Spleen (tissue), 11 donors: ENCODE measurements at regions not wholly inside any gene's neighbourhood (a gene's known extent, or its start where the extent isn't known, plus 50 kb on each side); places are given as distances from the start of the nearest gene placed in this dataset.

Source experiments
- DNase-seq: peaks from one replicate; pipeline ENCODE4 v3.0.0-alpha.2; 2020
- H3K27ac ChIP-seq, 8 donors: fragments of 200-600 bp; sonication (generic) in 7 of 8; 1 replicate in 4 of 8; 2 replicates in 4 of 8; pipeline versions ENCODE4 v1.5.0 to v1.8.0; 2016 to 2021; ENCODE audit warnings: inconsistent platforms in 4 of 8, mild to moderate bottlenecking in 4 of 8, moderate library complexity in 1 of 8
- H3K27me3 ChIP-seq, 7 donors: fragments of 200-600 bp; sonication (generic) in 6 of 7; replicated peaks in 1 of 7; 1 replicate in 4 of 7; 2 replicates in 3 of 7; pipeline versions ENCODE4 v1.5.0 to v1.8.0; 2016 to 2021; ENCODE audit warnings: inconsistent platforms in 3 of 7, mild to moderate bottlenecking in 1 of 7
- H3K36me3 ChIP-seq, 6 donors: fragments of 200-600 bp; sonication (generic) in 5 of 6; 1 replicate in 4 of 6; 2 replicates in 2 of 6; pipeline versions ENCODE4 v1.5.0 to v1.8.0; 2016 to 2021; ENCODE audit warnings: inconsistent platforms in 2 of 6
- H3K4me1 ChIP-seq, 6 donors: fragments of 200-600 bp; sonication (generic) in 5 of 6; 1 replicate in 3 of 6; 2 replicates in 3 of 6; pipeline versions ENCODE4 v1.5.0 to v1.8.0; 2016 to 2021; ENCODE audit warnings: inconsistent platforms in 3 of 6
- H3K4me3 ChIP-seq, 8 donors: fragments of 200-600 bp; sonication (generic) in 7 of 8; 1 replicate in 4 of 8; 2 replicates in 4 of 8; pipeline versions ENCODE4 v1.5.0 to v1.8.0; 2016 to 2021; ENCODE audit warnings: inconsistent platforms in 4 of 8, mild to moderate bottlenecking in 4 of 8, moderate library complexity in 2 of 8
- H3K9me3 ChIP-seq, 8 donors: fragments of 200-600 bp; sonication (generic) in 7 of 8; 1 replicate in 4 of 8; 2 replicates in 4 of 8; pipeline versions ENCODE4 v1.5.0 to v1.8.0; 2016 to 2021; ENCODE audit warnings: inconsistent platforms in 4 of 8
- POLR2A ChIP-seq, 3 donors: fragments of 450-650 bp; IDR thresholded peaks; one replicate each; pipeline ENCODE4 v1.5.1; 2017; ENCODE audit warnings: antibody characterized with exemption in 3 of 3, mild to moderate bottlenecking in 1 of 3
- POLR2AphosphoS5 ChIP-seq, 3 donors: sonication (generic); formaldehyde crosslinking; IDR thresholded peaks; one replicate each; pipeline ENCODE4 v1.5.1; 2017; ENCODE audit warnings: antibody characterized with exemption in 3 of 3
- WGBS, 5 donors: extraction: QIAGEN DNeasy Blood & Tissue Kit in 3 of 5; methylation state at CpG; one replicate each; pipeline versions ENCODE4 v1.1.5 to v1.1.7; 2013 to 2018; 5-methylcytosine and 5-hydroxymethylcytosine counted together
- intact Hi-C: fragments of 100-400 bp; cut with DNase I; formaldehyde crosslinking; loops from one replicate; pipeline ENCODE4 v1.15.0; 2023; ENCODE audit warnings: low total_unique reads
- TF ChIP-seq, protein P1 (sequence below), 11 experiments: fragments of 200-600 bp in 7 of 11; fragments of 450-650 bp in 4 of 11; sonication (generic) in 4 of 11; IDR thresholded peaks in 8 of 11; conservative IDR thresholded peaks in 3 of 11; 1 replicate in 7 of 11; 2 replicates in 4 of 11; pipeline versions ENCODE4 v1.4.0 to v1.8.0; 2016 to 2021; ENCODE audit warnings: antibody characterized with exemption in 11 of 11, inconsistent platforms in 4 of 11, mild to moderate bottlenecking in 1 of 11
- donor health status: healthy with polysubstance abuse.
- donor health status: DM: no; HTN: no; CAD: no; lungs with moderate emphysema.
- donor health status: DM: no; HTN: no; CAD: no.
- donor health status: Bipolar disorder and iron deficiency.
- donor health status: healthy.
- donor health status: DM: no; HTN: no; CAD: no.
- donor health status: DM: yes; HTN: yes; CAD: no.

DNA sequence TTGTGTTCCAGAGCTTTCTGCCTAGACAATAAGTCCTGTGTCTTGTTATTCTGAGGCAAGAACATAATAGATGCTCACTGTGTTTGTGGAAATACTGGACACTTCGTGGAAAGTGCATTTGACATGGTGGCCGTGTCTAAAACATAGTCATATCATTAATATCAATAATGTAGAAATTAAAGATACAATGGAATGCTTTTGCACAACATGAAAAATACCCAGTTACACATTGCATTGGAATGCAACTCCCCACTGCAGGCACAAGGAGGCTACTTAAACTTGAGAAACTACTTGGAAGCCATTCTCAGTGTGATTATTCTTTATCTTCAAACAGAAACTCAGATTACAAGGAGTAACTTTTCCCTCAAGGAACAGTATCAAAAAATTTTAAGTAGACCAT lies 145.3 kb upstream of the ZNF462 start:
- WGBS, 5 donors, result 67 to 78% (median 73%) methylated on average over 2 of the region's 2 CpGs
- Histone ChIP-seq H3K4me1 (no peaks in the 10 kb centered on the region), H3K9me3 (no peaks in the 10 kb centered on the region), H3K4me3 (no peak overlapping the region), H3K27ac (no peak overlapping the region), H3K27me3 (no peaks in the 10 kb centered on the region), H3K36me3 (no peaks in the 10 kb centered on the region)
- no peak for TF ChIP-seq POLR2AphosphoS5 (IDR thresholded peaks at IDR 0.05)
- TF ChIP-seq, protein P1, sequence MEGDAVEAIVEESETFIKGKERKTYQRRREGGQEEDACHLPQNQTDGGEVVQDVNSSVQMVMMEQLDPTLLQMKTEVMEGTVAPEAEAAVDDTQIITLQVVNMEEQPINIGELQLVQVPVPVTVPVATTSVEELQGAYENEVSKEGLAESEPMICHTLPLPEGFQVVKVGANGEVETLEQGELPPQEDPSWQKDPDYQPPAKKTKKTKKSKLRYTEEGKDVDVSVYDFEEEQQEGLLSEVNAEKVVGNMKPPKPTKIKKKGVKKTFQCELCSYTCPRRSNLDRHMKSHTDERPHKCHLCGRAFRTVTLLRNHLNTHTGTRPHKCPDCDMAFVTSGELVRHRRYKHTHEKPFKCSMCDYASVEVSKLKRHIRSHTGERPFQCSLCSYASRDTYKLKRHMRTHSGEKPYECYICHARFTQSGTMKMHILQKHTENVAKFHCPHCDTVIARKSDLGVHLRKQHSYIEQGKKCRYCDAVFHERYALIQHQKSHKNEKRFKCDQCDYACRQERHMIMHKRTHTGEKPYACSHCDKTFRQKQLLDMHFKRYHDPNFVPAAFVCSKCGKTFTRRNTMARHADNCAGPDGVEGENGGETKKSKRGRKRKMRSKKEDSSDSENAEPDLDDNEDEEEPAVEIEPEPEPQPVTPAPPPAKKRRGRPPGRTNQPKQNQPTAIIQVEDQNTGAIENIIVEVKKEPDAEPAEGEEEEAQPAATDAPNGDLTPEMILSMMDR (IDR thresholded peaks at IDR 0.05 in 8 of 11, conservative IDR thresholded peaks at IDR 0.05 in 3 of 11), result no peak
- no peak for TF ChIP-seq POLR2A (IDR thresholded peaks at IDR 0.05)
- intact Hi-C loops, result no loop called here
- no peak for DNase-seq

DNA sequence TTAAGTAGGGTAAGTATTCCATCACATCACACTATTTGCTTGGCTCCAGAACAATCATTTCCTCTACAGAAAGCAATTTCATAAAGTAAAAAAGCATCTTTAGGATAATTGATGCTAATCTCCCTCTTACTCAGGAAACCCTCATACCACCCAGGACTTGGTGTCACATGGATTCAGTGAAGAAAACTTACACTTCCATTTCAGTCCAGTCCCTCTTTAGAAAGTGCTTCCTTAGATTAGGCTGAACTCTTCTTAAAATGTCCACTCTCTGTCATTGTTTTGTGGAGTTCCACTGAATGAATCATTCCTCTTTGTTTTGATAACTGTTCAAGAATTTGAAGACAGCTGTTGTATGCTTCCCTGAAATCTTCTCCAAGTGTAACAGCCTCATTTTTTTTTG lies 144.0 kb upstream of the ZNF462 start:
- no peaks in the 10 kb centered on the region for H3K9me3 ChIP-seq
- H3K27ac ChIP-seq, result peak overlapping the region in 2 of 8 donors; percentile 14 to 25
- H3K36me3 ChIP-seq, result no peaks in the 10 kb centered on the region
- DNase-seq, result no peak
- no peaks in the 10 kb centered on the region for H3K4me1 ChIP-seq
- no peaks in the 10 kb centered on the region for H3K27me3 ChIP-seq
- H3K4me3 ChIP-seq, result no peak overlapping the region
- intact Hi-C loops, result no loop called here
- no peak for TF ChIP-seq POLR2AphosphoS5 (IDR thresholded peaks at IDR 0.05)
- TF ChIP-seq POLR2A (IDR thresholded peaks at IDR 0.05), result no peak
- TF ChIP-seq, protein P1 (IDR thresholded peaks at IDR 0.05 in 8 of 11, conservative IDR thresholded peaks at IDR 0.05 in 3 of 11), result no peak

DNA sequence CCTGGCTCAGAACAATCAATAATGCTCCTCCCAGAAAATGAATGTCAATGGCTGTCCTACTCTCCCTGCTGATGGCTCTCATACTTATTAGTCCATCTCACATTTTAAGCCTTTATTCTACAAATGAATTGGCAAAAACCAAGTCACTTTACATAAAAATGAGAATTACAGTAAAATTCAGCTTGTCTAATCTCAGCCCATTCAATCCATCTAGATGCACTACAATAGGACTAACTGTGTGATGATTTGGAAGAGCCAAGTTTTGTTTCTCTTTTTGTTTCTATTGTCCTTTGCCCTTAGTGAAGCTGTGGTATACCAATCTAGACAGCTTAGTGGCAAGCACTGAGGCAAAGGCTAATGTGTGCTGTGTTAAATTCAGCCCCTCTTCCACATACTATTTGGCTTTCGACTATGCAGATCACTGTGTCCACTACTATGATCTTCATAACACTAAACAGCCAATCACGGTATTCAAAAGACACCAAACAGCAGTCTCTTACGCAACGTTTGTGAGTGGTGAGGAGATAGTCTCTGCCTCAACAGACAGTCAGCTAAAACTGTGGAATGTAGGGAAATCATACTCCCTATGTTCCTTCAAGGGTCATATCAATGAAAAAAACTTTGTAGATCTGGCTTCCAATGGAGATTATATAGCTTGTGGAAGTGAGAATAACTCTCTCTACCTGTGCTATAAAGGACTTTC lies 140.8 kb upstream of the ZNF462 start:
- Histone ChIP-seq H3K9me3 (no peaks in the 10 kb centered on the region), H3K27me3 (no peaks in the 10 kb centered on the region), H3K4me1 (no peaks in the 10 kb centered on the region), H3K27ac (no peak overlapping the region), H3K4me3 (no peak overlapping the region), H3K36me3 (no peaks in the 10 kb centered on the region)
- TF ChIP-seq, protein P1 (IDR thresholded peaks at IDR 0.05 in 8 of 11, conservative IDR thresholded peaks at IDR 0.05 in 3 of 11), result no peak
- no peak for TF ChIP-seq POLR2A (IDR thresholded peaks at IDR 0.05)
- intact Hi-C loops, result no loop called here
- 81 to 92% (median 87%) methylated on average over 4 of the region's 4 CpGs for WGBS, 5 donors
- no peak for DNase-seq

DNA sequence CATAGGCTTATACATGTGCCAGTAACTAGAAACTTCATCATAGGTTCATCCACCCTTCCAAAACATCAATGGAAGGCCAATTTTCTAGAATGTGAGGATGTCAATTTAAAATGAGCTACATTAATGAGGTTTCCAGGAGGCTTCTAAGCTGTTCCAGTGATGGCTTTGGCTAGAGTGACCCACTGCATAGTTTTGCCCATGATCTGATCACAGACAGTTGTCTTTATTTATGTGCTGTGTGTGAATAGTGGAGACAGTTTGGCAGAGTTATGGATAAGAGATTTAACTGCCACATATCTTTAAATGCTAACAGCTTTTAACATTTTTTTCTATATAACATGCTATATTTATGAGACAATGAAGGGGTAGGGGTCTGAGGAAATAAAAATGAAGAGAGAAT lies 139.0 kb upstream of the ZNF462 start:
- no peak for DNase-seq
- H3K27ac ChIP-seq, result no peak overlapping the region
- no peak for TF ChIP-seq POLR2A (IDR thresholded peaks at IDR 0.05)
- no peak for TF ChIP-seq POLR2AphosphoS5 (IDR thresholded peaks at IDR 0.05)
- TF ChIP-seq, protein P1 (IDR thresholded peaks at IDR 0.05 in 8 of 11, conservative IDR thresholded peaks at IDR 0.05 in 3 of 11), result no peak
- H3K36me3 ChIP-seq, result no peaks in the 10 kb centered on the region
- H3K4me1 ChIP-seq, result no peaks in the 10 kb centered on the region
- no peaks in the 10 kb centered on the region for H3K9me3 ChIP-seq
- no peaks in the 10 kb centered on the region for H3K27me3 ChIP-seq
- intact Hi-C loops, result no loop called here
- H3K4me3 ChIP-seq, result no peak overlapping the region
